GM21528 (cell line): ENCODE measurements at regions not wholly inside any gene's neighbourhood (a gene's known extent, or its start where the extent isn't known, plus 50 kb on each side); places are given as distances from the start of the nearest gene placed in this dataset.
"Not testable (repeated sequence)": the region's sequence is repeated elsewhere in the genome, so short reads cannot be mapped to it uniquely, and the experiment has no call there.

Experiments used
- ATAC-seq: cut with Tn5 transposase; IDR thresholded peaks from one replicate; pipeline ENCODE4 v1.9.1; 2021; ENCODE audit warnings: mild to moderate bottlenecking, moderate library complexity; ENCODE audit not compliant: unreplicated experiment, low FRiP score

DNA sequence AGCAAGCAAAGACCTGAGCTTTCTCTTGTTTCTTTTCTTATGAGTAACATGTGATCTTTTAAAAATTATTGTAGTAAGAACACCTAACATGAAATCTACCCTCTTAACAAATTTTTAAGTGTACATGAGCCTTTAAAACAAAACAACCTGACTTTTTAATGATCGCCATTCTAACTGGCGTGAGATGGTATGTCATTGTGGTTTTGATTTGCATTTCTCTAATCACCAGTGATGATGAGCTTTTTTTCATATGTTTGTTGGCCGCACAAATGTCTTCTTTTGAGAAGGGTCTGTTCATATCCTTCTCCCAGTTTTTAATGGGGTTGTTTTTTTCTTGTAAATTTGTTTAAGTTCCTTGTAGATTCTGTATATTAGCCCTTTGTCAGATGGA is 73.7 kb upstream of the BMP2 start:
- ATAC-seq: not testable (repeated sequence)

DNA sequence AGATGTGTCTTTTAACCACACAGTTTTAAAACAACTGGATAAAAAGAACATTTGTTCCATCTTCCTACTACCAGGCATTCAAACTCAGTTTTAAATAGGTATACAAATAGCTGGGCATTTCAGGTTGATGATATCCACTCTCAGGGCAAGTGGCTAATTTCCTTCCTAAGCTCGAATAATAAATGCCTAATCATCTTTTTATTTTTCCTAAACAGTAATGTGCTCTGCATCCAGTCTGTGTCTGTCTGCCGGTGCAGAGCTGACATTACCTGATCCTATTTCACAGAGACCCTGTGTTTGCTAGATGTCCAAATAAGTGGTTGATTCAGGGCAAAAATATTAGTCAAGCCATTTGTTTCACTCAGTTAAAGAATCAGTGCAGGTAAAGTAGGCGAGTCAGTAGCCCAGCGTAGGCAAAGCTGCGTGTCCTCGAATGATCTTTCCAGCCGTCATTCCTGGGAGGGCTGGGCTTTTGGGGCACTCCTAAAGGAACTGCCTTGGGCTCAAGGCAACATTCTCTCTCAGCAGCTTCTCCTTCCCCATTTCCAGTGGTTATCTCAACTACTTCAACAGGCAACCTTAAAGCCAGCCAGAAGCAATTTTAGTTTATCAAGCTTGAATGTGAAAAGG is 74.2 kb upstream of the BMP2 start:
- ATAC-seq: no peak

DNA sequence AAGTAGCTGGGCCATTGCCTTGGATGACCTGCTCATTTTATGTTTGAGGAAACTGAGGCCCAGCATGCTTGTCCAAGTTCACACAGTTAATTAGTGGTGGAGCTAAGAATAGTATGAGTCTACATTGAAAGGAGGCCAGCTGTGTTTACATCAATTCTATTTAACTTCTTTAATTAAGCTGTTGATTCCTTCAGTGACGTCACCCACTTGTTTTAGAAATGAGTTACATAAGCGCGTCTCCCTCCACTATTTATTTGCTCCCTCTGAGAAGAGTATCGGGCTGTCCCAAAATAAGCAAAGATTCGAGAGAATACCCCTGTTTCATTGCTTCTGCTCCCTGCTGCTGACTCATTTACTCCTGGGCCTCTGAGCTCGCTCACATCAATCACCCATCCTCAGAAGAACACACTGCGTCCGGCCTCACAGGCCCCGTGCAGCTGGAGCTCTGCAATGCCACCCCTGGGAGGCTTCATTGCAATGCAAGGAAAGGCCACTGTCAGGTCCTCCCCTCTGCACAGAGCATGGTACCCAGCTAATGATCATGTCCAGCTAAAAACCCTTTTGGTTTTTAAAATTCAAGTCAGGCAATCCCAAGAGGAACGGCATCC is 74.8 kb upstream of the BMP2 start:
- ATAC-seq: no peak

DNA sequence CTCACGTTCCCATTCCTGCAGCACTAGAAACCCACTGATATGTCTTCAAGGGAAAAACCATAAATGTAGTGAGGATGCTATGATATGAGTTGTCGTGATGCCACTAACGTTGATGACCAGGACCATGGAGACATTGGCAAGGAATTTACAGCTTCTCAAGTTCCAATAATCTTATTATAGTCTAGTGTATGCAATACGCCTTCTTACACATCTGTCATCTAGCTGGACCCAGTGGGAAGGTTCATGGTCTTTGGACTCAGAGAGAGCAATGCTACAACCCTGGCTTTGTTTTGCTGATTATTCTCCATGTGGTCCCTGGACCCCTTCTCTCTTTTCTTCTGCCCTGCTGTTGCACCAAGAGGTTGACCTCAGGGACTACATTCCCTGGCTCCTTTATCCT is 76.0 kb upstream of the BMP2 start:
- no peak for ATAC-seq

GRCh38 chr20:6689339-6689973 is 78.0 kb upstream of the BMP2 start:
- no peak for ATAC-seq

GRCh38 chr20:6686171-6686570 is 81.3 kb upstream of the BMP2 start:
- ATAC-seq: no peak

DNA sequence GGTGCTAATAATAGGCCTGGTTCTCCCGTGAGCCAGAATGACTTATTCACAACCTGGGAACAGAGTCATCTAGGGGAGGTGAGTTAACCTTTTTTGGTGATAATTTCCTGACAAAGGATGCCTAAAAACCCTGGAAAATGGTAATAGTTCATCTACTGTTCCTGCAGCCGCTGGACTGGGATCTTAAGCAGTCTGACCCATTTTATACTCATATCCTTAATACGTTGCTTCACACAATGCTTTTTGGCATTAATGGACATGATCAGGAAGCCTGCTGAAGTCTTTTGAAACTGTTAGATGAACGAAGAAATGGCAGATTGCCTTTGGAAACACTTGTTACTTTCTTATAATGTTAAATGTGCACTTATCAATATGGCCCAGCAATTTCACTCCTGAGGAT is 81.9 kb upstream of the BMP2 start:
- no peak for ATAC-seq

DNA sequence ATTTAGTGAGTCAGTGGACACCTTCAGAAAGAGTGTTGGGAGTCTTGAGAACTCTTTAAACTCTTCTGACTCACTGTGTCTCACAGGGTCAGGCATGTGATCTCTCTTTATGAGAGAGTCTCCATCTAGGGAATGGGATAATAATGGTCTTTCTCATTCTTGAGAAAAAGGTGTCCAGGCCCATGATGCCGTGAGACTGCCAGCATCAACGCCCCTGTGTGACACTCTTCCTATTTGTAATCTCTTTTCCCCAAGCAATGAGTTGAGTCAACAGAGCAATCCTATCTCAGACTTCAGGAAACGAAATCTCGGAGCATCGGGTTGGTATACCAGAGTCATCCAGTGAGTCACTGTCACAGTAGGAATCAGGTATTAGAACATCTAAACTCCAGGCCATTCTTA is 82.3 kb upstream of the BMP2 start:
- ATAC-seq: no peak

GRCh38 chr20:6683021-6683977 is 84.2 kb upstream of the BMP2 start:
- no peak for ATAC-seq

GRCh38 chr20:6680854-6681253 is 86.6 kb upstream of the BMP2 start:
- no peak for ATAC-seq

- no peak for ATAC-seq
These were observed 87.0 kb upstream of the BMP2 start for GRCh38 chr20:6680441-6680840.

DNA sequence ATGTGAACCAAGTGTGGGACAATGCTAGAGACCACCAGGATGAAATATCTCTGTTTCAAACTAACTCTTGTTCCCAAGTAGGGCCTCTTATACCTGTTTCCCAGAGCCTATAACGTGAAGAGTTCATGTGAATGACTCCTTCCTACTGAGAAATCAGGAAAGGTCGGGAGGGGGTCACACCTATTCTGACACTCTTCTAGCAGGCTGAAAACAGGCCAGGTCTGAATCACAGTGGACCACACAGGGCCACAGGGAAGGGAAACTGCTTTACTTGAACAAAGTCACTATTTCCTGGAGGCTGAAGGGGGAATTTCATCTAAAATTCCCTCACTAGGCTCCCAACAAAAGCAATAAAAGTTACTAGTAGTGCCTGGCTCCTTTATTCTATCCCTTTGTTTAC is 88.4 kb upstream of the BMP2 start:
- no peak for ATAC-seq

GRCh38 chr20:6678101-6678500 is 89.4 kb upstream of the BMP2 start:
- ATAC-seq: no peak

DNA sequence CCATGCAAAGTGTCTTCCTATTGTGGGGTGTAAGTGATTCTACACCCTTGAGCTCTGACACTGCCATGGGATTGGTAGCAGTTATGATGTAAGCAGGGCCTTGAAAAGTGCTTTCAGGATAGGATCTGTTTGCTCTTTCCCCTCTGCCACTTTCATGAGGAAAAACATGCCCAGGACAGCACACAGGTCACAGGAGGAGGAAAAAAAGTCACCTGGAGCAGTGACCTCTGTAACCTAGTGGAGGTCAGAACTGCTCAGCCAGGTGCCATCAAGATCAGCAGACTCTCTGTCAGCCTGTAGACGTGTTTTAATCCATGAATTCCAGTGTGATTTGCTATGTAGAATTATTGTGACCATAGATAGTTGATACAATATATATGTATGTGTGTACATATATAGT is 92.7 kb upstream of the BMP2 start:
- ATAC-seq: no peak

DNA sequence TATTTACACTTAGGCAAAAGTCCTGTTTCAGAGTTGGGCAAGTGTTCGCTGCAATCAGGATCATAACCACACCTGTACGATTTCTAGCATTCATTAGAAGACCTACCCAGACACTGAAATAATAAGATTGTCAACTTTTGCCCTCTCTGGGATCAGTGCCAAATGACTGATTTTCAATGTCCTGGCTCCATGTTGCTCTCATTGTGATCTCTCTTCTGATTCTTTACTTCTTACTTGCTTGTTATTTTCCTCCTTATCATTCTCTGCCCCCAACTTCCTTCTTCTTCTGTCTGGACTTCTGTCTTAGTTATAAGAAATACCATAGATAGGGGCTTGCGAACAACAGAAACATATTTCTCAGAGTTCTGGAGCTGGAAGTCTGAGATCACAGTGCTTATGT is 94.4 kb upstream of the BMP2 start:
- no peak for ATAC-seq

DNA sequence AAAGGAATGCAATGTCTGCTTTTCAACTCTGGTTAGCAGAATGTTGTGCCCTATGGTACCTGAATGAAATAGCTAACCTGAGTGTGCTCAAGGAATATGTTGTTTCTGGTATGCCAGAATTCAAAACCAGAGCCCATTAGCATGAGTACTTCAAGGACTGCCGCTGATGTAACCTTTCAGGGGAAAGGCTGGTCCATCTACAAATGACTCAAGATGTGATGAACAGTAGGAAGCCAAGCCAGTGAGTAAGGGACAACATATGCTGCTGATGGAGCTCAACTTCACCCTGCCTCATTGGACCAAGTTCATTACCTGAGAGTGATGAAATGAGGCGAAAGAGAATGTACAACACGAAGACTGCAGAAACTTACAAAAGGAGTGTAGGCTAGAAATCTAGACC is 95.7 kb upstream of the BMP2 start:
- ATAC-seq: no peak

DNA sequence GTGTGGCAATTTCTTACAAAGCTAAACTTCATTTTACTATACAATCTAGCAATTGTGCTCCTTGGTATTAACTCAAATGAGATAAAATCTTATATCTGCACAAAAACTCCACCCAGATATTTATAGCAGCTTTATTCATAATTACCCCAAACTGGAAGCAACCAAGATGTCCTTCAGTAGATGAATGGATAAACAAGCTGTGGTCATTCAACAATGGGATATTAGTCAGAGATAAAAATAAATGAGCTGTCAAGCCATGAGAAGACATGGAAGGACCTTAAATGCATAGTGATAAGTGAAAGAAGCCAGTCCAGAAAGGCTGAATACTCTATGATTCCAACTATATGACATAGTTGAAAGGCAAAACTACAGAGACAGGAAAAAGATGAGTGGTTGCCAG is 98.9 kb upstream of the BMP2 start:
- ATAC-seq: no peak

GRCh38 chr20:6665621-6666355 is 101.7 kb upstream of the BMP2 start:
- ATAC-seq: no peak

DNA sequence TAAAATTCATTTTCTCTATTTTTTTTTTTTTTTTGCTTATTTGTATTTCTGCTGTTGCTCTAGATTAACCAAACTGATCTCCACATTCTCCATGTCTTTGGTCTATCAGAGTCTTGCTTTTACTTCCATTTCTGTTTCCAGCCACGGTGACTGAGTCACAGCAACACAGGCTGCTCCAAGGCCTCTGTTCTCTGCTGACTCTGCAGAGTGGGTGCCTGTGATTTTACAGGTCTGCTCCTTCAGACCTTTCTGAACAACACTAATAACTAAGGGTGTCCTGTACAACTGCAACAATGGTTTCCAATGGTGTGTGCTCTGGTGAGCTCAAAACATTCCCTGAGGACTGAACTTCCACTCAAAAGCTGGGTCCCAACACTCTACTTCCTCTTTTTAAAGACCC is 102.3 kb upstream of the BMP2 start:
- no peak for ATAC-seq

DNA sequence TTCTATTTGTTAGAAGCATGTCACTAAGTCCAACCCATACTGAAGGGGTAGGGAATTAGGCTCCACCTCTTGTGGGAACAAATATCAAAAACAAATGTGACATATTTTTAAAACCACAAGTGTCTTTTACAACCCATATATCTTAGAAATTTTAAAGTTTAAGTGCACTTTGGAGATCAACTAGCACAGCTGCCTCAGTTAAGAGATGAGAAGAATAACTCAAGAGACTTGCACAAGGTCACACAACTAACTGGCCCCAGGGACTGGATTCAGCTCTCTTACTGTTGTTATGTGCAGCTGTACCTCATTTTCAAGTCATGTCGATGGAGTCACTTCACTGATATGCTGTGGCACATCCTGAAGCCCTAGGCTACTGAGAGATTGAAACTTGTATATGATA is 102.9 kb upstream of the BMP2 start:
- no peak for ATAC-seq
